ENCODE measurements at regions not wholly inside any gene's neighbourhood (a gene's known extent, or its start where the extent isn't known, plus 50 kb on each side); places are given as distances from the start of the nearest gene placed in this dataset.

GRCh38 chr2:219769090-219769910, 141.9 kb downstream of the SLC4A3 start:
- no peak for TF ChIP-seq POLR2AphosphoS5 (IDR thresholded peaks at IDR 0.05; ENCODE audit: control insufficient read depth, insufficient read depth, low read depth, low read length)
- no peak for TF ChIP-seq CREM (IDR thresholded peaks at IDR 0.05; ENCODE audit: low read depth)
- TF ChIP-seq HOXB6 (CRISPR knock-in tag; IDR thresholded peaks at IDR 0.05; ENCODE audit: borderline replicate concordance) = no peak

All from K562 (cell line).